GM18511 (cell line): ENCODE measurements at regions not wholly inside any gene's neighbourhood (a gene's known extent, or its start where the extent isn't known, plus 50 kb on each side); places are given as distances from the start of the nearest gene placed in this dataset.
"Not testable (repeated sequence)": the region's sequence is repeated elsewhere in the genome, so short reads cannot be mapped to it uniquely, and the experiment has no call there.

Experiments
- ATAC-seq: cut with Tn5 transposase; IDR thresholded peaks from one replicate; pipeline ENCODE4 v1.9.1; 2021; ENCODE audit warnings: mild to moderate bottlenecking, moderate library complexity; ENCODE audit not compliant: unreplicated experiment

- ATAC-seq = no peak
Measured at GRCh38 chr10:125252937-125253336, 92.6 kb upstream of the CTBP2 start.

GRCh38 chr10:125250834-125251233 is 90.5 kb upstream of the CTBP2 start:
- ATAC-seq = not testable (repeated sequence)

GRCh38 chr10:125249948-125250347 is 89.6 kb upstream of the CTBP2 start:
- ATAC-seq = no peak

DNA sequence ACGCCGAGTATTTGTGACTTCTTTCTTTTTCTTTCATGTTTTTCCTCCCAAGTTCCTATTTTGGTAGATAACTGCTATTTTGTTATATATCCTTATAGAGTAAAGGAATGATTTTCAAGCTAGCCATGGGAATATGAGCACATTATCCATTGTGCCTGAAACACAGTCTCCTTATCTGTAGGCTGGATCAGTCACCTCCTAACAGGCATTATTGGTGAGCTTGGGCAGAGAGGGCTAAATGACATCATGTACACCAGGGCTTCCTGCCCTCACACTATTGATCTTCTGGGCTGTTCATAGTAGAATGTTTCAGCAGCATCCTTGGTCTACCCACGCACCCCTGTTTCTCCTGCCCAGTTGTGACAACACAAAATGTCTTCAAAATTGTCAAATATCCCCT is 88.1 kb upstream of the CTBP2 start:
- no peak for ATAC-seq

DNA sequence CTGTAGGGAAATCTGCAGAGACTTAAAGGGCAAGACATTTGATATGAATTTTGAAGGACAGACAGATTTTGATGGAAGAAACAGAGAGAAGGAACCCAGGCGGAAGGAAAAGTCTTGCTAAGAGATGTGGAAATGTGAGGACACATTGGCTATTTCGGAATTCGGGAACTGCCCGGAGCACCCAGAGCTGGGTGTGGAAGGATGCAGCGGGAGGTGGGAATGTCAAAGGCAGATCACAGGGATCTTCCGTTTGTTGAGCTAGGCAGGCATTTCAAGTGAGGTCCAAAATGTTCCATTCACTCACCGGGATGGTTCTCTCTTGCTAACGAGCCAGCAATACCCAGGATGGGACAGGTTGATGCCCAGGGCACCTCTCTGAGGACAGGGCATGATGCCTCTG is 87.2 kb upstream of the CTBP2 start:
- no peak for ATAC-seq

DNA sequence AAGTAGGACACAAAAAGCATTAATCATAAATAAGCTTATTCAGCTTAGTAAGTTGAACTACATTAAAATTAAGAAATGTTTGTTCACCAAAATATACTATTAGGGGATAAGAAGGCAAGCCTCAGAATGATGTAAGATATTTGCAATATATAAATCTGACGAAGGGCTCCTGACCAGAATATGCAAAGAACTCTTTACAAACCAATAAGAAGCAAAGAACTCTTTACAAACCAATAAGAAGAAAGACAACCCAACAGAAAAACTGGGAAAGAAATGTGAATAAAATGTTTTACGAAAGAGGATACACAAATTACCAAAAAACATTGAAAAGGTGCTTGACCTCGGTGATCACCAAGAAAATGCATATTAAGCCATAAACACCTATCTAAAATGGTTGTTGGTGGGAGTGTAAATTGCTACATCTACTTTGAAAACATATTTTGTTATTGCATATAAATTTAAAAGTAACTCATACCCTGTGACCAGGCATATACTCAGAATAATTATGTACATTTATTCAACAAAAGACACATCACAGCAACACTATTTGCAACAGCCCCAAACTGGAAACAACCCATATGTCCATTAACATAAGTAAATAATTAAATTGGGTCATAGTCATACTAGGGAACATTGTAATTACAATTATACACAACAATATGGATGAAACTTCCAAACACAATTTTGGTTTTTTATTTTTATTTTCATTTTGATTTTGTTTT is 83.3 kb upstream of the CTBP2 start:
- no peak for ATAC-seq

DNA sequence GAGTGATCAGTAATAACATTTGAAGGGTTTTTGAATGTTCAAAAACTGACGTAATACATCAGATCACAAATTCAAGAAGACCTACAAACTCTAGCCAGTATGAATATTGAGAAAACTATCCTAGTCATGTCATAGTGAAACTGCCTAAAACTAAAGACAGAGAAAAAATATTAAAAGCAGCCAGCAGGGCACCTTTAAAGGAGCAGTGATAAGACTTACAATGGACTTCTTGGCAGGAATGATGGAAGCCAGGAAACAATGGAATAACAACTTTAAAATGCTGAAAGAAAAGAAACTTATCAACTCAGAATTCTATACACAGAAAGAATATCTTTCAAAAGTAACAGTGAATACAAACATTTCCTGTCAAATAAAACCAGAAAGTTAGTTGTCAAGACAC is 78.3 kb upstream of the CTBP2 start:
- no peak for ATAC-seq

DNA sequence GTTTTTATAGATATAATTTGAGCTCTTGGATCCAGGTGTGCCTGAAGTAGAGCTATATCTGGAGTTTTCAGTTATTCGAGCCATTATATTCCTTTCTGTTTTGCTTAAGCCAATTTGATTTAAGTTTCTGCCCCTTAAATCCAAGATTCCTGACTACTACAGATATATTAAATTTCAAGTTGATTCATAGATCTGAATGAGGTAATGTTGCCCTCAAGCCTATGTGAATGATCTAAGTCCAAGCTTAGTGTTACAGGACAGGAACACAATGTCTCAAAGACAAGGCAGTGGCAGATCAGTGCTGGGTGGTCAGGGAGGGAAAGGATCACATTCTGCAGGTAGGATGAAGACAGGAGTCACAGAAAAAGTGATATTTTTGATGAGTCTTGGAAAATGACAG is 75.7 kb upstream of the CTBP2 start:
- ATAC-seq = no peak

DNA sequence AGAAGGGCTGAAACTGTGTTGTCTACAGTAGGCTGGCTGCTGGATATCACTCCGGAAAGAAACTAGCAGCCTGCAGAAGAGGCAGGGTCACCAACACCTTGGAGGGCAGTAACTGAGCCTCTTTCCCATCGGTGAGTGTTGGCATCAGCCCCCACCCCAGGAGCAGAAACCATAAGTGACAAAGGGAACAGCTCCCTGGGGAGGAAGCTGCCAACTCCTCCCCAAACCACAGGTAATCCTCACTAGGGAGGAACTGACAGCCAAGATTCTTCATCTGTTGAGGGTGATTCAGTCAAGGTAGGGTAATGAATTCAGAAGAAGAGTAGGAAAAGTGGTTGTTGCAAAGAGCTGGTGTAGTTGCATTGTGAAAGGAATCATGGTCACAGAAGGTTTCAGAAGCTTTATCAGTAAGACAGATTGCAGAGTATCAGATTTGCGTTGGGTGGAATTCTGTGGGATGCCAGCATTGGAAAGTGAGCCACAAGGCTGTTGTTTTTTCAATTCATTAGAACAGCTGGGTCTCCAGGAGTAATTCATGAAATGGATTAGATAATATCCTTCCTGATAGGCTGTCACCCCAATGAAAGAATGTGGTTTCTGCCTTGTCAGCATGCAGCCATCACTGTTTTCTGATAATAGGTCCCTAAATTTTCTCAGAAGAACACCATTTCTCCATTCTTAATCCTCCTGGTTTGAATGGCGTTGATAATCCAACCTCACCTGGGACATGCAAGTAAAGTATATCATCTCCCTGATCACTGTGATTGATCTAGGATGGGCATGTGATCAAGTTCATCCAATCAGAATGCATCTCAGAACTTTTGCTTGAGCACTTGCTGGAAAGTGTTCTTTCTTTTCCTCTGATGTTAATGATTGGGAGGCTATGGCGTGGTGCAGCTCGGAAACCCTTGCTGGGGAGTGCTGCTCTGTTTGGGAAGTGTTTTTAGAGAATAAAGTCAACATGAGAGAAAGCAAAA is 75.0 kb upstream of the CTBP2 start:
- ATAC-seq = no peak

- not testable (repeated sequence) for ATAC-seq
Measured at GRCh38 chr10:125234576-125234975, 74.2 kb upstream of the CTBP2 start.

DNA sequence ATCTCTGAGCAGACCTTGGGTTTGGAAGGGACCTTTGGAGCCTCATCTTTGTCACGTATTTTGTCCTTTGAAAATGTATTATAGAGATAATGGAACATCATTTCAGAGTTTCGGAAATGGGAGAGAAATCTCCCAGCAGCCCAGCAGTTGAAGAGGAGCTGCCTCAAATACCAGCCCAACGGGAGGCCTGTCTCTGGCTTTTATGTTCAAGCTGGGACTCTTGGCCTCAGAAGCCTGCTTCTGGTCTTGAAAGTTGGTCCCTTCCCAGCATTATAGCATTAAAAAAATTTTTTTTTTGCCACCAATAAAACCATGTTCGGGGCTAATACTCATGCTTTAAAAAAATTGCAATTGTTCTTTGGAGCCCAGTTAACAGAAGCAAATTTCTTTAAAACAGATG is 73.4 kb upstream of the CTBP2 start:
- ATAC-seq = no peak

GRCh38 chr10:125232841-125233240 is 72.5 kb upstream of the CTBP2 start:
- no peak for ATAC-seq

- ATAC-seq = no peak
Measured at GRCh38 chr10:125231813-125232475, 71.6 kb upstream of the CTBP2 start.

DNA sequence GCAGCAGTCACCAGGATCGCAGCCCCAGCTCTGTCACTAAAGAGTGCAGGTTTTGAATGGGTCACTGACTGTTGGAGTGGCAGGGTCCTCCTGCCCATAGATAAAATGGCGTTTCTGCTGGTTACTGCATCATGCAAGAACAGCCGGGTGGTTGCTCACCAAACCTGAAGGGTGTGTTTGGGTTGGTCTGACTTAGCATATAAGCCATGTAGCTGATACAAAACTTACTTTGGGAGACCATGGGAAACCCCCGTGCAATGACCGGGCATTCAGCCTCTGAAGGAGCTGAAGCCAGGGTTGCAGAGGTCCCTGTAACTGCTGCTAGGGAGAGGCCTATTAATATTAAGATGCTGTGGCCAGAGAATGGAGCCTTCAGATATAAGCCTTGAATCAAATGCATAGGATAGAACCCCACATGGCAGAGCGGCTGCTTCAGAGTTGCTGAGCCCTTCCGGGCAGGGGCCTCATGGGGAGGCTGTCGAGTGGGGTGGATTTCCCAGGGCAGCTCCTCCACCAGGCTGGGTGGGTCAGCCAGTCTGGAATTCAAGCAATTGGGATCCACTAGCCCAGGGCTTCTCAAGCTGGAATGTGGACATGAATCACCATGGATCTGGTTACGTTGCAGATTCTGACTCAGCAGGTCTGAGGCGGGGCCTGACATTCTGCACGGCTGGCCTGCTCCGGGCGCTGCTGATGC is 70.9 kb upstream of the CTBP2 start:
- ATAC-seq = no peak

GRCh38 chr10:125230251-125230650 is 69.9 kb upstream of the CTBP2 start:
- no peak for ATAC-seq

- not testable (repeated sequence) for ATAC-seq
Measured at GRCh38 chr10:125228245-125228940, 68.0 kb upstream of the CTBP2 start.

DNA sequence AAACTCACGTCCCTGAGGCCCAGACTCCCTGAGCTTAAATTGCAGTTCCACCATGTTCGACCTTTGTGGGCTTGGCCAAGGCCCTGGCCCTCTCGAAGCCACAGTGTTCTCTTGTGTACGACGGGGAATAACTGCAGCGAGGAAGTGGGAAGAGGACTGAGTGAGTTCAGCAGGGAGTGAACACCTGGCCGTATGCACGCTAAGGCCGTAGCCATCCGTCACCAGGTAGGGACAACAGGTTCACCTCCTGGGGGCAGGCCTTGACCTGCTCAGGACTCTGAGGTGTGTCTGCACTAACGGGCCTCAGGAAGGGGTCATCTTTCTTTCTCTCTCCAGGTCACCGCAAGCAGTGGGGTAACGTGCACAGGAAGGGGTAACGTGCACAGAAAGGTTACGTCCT is 67.2 kb upstream of the CTBP2 start:
- no peak for ATAC-seq

DNA sequence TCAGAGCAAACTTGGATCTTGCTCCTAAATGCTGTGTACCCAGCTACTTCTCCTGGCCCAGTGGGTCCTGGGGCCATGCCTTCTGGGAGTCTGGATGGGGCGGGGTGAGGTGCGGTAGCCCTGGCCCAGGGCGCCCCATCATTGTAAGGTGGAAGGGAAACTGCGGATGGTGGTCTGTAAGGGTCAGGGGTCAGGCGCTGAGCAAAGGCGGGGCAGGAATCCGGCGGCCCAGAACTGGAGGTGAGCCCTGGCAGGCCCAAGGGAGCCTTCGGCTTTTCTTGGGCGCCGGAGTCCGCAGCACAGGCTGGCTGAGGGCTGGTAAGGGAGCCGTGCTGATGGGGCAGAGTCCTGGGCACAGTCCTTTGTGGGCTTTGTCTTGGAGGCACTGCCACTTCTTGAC is 66.5 kb upstream of the CTBP2 start:
- no peak for ATAC-seq

GRCh38 chr10:125226005-125226404 is 65.6 kb upstream of the CTBP2 start:
- no peak for ATAC-seq

DNA sequence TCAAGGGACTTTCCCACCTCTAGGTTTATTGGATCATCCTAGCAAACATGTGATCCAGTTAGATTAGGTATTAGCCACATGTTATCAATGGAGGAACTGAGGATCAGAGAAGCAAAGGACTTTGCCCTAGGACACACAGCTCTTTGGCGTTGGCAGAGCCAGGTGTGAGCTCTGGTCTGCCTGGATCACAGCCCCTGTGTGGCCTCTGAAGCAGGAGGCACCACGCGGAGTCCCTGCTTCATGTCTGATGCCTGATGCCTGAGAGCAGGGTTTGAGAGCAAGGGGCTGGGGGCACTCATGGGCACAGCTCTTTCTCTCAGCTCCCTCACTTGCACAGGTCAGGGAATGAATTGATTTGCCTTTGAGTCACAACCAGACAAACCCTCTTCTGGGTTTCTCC is 64.7 kb upstream of the CTBP2 start:
- no peak for ATAC-seq
